ENCODE measurements at regions not wholly inside any gene's neighbourhood (a gene's known extent, or its start where the extent isn't known, plus 50 kb on each side); places are given as distances from the start of the nearest gene placed in this dataset.

DNA sequence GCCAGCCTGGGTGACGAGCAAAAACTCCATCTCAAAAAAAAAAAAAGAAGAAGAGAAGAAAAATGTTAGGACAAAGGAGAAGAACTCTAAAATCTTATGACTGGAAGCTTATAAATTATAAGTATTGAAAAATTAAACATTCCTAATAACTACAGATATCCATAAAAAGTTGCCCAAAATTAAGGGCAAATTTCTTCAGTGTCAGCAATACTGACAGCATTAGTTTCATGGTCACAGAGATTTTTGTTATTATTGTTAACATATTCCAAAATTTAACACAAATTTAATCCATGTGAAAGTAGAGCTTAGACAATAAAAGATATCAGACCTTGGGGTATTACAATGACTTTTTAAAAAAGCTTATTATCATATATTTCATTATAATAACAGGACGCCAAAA lies 74.1 kb downstream of the NR2F2 start:
- TF ChIP-seq, protein P1, sequence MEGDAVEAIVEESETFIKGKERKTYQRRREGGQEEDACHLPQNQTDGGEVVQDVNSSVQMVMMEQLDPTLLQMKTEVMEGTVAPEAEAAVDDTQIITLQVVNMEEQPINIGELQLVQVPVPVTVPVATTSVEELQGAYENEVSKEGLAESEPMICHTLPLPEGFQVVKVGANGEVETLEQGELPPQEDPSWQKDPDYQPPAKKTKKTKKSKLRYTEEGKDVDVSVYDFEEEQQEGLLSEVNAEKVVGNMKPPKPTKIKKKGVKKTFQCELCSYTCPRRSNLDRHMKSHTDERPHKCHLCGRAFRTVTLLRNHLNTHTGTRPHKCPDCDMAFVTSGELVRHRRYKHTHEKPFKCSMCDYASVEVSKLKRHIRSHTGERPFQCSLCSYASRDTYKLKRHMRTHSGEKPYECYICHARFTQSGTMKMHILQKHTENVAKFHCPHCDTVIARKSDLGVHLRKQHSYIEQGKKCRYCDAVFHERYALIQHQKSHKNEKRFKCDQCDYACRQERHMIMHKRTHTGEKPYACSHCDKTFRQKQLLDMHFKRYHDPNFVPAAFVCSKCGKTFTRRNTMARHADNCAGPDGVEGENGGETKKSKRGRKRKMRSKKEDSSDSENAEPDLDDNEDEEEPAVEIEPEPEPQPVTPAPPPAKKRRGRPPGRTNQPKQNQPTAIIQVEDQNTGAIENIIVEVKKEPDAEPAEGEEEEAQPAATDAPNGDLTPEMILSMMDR (optimal IDR thresholded peaks at IDR 0.05 in 1 of 3, IDR thresholded peaks at IDR 0.05 in 1 of 3, conservative IDR thresholded peaks at IDR 0.05 in 1 of 3; ENCODE audit: extremely low read depth in 1 of 3, insufficient read depth in 2 of 3, low read length in 3 of 3), result no peak
- TF ChIP-seq EZH2 (IDR thresholded peaks at IDR 0.05; ENCODE audit: low read length), result no peak
